HG03108 (cell line): ENCODE measurements at regions not wholly inside any gene's neighbourhood (a gene's known extent, or its start where the extent isn't known, plus 50 kb on each side); places are given as distances from the start of the nearest gene placed in this dataset.
"Not testable (repeated sequence)": the region's sequence is repeated elsewhere in the genome, so short reads cannot be mapped to it uniquely, and the experiment has no call there.

ENCODE experiments used
- ATAC-seq: cut with Tn5 transposase; IDR thresholded peaks from one replicate; pipeline ENCODE4 v1.9.1; 2021; ENCODE audit warnings: moderate library complexity; ENCODE audit not compliant: unreplicated experiment

- ATAC-seq, result no peak
Measured at GRCh38 chr14:46596236-46596635, 55.3 kb downstream of the RPL10L start.

GRCh38 chr14:46582826-46583225 is 68.8 kb downstream of the RPL10L start:
- no peak for ATAC-seq

GRCh38 chr14:46581036-46581671 is 70.4 kb downstream of the RPL10L start:
- no peak for ATAC-seq

GRCh38 chr14:46574978-46575375 is 76.6 kb downstream of the RPL10L start:
- ATAC-seq, result no peak

- no peak for ATAC-seq
Measured at GRCh38 chr14:46574221-46574977, 77.2 kb downstream of the RPL10L start.

- no peak for ATAC-seq
Measured at GRCh38 chr14:46573498-46573897, 78.1 kb downstream of the RPL10L start.

- ATAC-seq, result no peak
Measured at GRCh38 chr14:46571970-46572369, 79.6 kb downstream of the RPL10L start.

GRCh38 chr14:46568161-46568560 is 83.4 kb downstream of the RPL10L start:
- ATAC-seq, result not testable (repeated sequence)

GRCh38 chr14:46550836-46551235 is 100.7 kb downstream of the RPL10L start:
- ATAC-seq, result no peak

GRCh38 chr14:46540986-46541385 is 110.6 kb downstream of the RPL10L start:
- no peak for ATAC-seq

- ATAC-seq, result no peak
Measured at GRCh38 chr14:46519121-46519520, 132.5 kb downstream of the RPL10L start.

GRCh38 chr14:46508752-46509151 is 142.8 kb downstream of the RPL10L start:
- ATAC-seq, result not testable (repeated sequence)

- ATAC-seq, result no peak
Measured at GRCh38 chr14:46499521-46499920, 152.1 kb downstream of the RPL10L start.

GRCh38 chr14:46496409-46496808 is 155.2 kb downstream of the RPL10L start:
- no peak for ATAC-seq

GRCh38 chr14:46490238-46490685 is 161.3 kb downstream of the RPL10L start:
- ATAC-seq, result peak; percentile 65

- no peak for ATAC-seq
Measured at GRCh38 chr14:46488374-46488773, 163.2 kb downstream of the RPL10L start.

- no peak for ATAC-seq
Measured at GRCh38 chr14:46487582-46488350, 163.8 kb downstream of the RPL10L start.

GRCh38 chr14:46482200-46482599 is 169.4 kb downstream of the RPL10L start:
- no peak for ATAC-seq

GRCh38 chr14:46480817-46481216 is 170.8 kb downstream of the RPL10L start:
- ATAC-seq, result no peak

- ATAC-seq, result no peak
Measured at GRCh38 chr14:46472261-46472660, 179.3 kb downstream of the RPL10L start.

- no peak for ATAC-seq
Measured at GRCh38 chr14:46464341-46464740, 187.2 kb downstream of the RPL10L start.

GRCh38 chr14:46451800-46452199 is 199.8 kb downstream of the RPL10L start:
- no peak for ATAC-seq
